Urothelium cell line (cell line): ENCODE measurements at regions not wholly inside any gene's neighbourhood (a gene's known extent, or its start where the extent isn't known, plus 50 kb on each side); places are given as distances from the start of the nearest gene placed in this dataset.
A peak's percentile ranks its signal among the peaks of the same experiment; 100 is the strongest.

Experiments used
- DNase-seq: peaks from one replicate; pipeline ENCODE4 v3.0.0; 2011; ENCODE audit warnings: low spot score, mixed read lengths
- FAIRE-seq: peaks from 2 replicates; lab custom pipeline; 2011; peaks lifted over from hg19 to GRCh38; lab: Jason Lieb, UNC

- FAIRE-seq = no peak
- no peak for DNase-seq
Measured at GRCh38 chr2:167471332-167471731, 583.1 kb downstream of the XIRP2 start.

- FAIRE-seq (no peak), DNase-seq (no peak)
Measured at GRCh38 chr2:167462379-167462778, 574.1 kb downstream of the XIRP2 start.

- no peak for FAIRE-seq
Measured at GRCh38 chr2:167454036-167454435, 565.8 kb downstream of the XIRP2 start.

GRCh38 chr2:167451496-167452289, 563.4 kb downstream of the XIRP2 start:
- FAIRE-seq (no peak), DNase-seq (no peak)

More at GRCh38 chr2:167454036-167454435, 565.8 kb downstream of the XIRP2 start:
- DNase-seq = no peak

- FAIRE-seq (no peak), DNase-seq (no peak)
Measured at GRCh38 chr2:167450364-167450763, 562.1 kb downstream of the XIRP2 start.

GRCh38 chr2:167440382-167440781, 552.1 kb downstream of the XIRP2 start:
- no peak for DNase-seq
- FAIRE-seq = no peak

GRCh38 chr2:167438206-167438605, 549.9 kb downstream of the XIRP2 start:
- no peak for FAIRE-seq
- peak; percentile 46 for DNase-seq

- FAIRE-seq = no peak
- DNase-seq = no peak
Measured at GRCh38 chr2:167431949-167432348, 543.7 kb downstream of the XIRP2 start.

- FAIRE-seq (no peak), DNase-seq (no peak)
Measured at GRCh38 chr2:167430447-167430846, 542.2 kb downstream of the XIRP2 start.

- no peak for DNase-seq
- no peak for FAIRE-seq
Measured at GRCh38 chr2:167424803-167425755, 536.8 kb downstream of the XIRP2 start.

- no peak for FAIRE-seq
- no peak for DNase-seq
Measured at GRCh38 chr2:167424221-167424620, 535.9 kb downstream of the XIRP2 start.

GRCh38 chr2:167423731-167424130, 535.5 kb downstream of the XIRP2 start:
- no peak for FAIRE-seq
- DNase-seq = no peak

- DNase-seq = no peak
- FAIRE-seq = no peak
Measured at GRCh38 chr2:167420211-167420610, 531.9 kb downstream of the XIRP2 start.

- no peak for DNase-seq
- FAIRE-seq = no peak
Measured at GRCh38 chr2:167415068-167415467, 526.8 kb downstream of the XIRP2 start.

- DNase-seq (no peak), FAIRE-seq (peak; percentile 9)
Measured at GRCh38 chr2:167411367-167411766, 523.1 kb downstream of the XIRP2 start.

GRCh38 chr2:167406558-167406957, 518.3 kb downstream of the XIRP2 start:
- FAIRE-seq (no peak), DNase-seq (peak; percentile 20)

GRCh38 chr2:167404627-167405284, 516.5 kb downstream of the XIRP2 start:
- FAIRE-seq = no peak
- DNase-seq = peak; percentile 6

- DNase-seq (no peak), FAIRE-seq (no peak)
Measured at GRCh38 chr2:167401309-167401708, 513.0 kb downstream of the XIRP2 start.

- FAIRE-seq (no peak), DNase-seq (no peak)
Measured at GRCh38 chr2:167400546-167400945, 512.3 kb downstream of the XIRP2 start.

GRCh38 chr2:167398873-167399272, 510.6 kb downstream of the XIRP2 start:
- no peak for FAIRE-seq
- no peak for DNase-seq

- FAIRE-seq (no peak), DNase-seq (no peak)
Measured at GRCh38 chr2:167388901-167389300, 500.6 kb downstream of the XIRP2 start.
